ENCODE measurements at regions not wholly inside any gene's neighbourhood (a gene's known extent, or its start where the extent isn't known, plus 50 kb on each side); places are given as distances from the start of the nearest gene placed in this dataset.

DNA sequence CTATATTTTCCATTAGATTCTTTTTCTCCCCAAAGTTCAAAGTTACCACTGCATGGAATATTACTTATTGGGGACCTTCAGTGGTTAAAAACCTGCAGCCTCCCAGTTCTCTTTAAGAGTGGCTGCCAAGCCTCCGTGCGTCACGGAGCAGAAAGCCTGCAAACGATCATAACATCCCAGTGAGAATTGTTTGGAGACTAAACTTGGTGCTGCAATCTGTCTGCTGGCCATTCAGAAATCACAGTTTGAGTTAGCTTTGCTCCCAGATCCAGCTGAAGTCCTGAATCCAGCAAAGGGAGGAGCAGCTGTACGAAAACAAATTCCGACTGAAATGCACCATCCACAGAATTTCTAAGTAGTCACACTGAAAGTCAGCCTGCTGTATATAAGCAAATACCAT is 213.5 kb upstream of the PDE10A start (continued):
- TF ChIP-seq ATF2 (CRISPR knock-in tag; IDR thresholded peaks at IDR 0.05; ENCODE audit: borderline replicate concordance, low read depth) (no peak), PRRX2 (CRISPR knock-in tag; IDR thresholded peaks at IDR 0.05) (no peak), CREM (CRISPR knock-in tag; IDR thresholded peaks at IDR 0.05) (no peak), E2F5 (CRISPR knock-in tag; IDR thresholded peaks at IDR 0.05) (no peak), USF2 (CRISPR knock-in tag; IDR thresholded peaks at IDR 0.05) (no peak), ZSCAN18 (CRISPR knock-in tag; IDR thresholded peaks at IDR 0.05) (no peak), GABPB1 (CRISPR knock-in tag; IDR thresholded peaks at IDR 0.05) (no peak), JUN (CRISPR knock-in tag; IDR thresholded peaks at IDR 0.05) (no peak)
- TF ChIP-seq, protein P1, sequence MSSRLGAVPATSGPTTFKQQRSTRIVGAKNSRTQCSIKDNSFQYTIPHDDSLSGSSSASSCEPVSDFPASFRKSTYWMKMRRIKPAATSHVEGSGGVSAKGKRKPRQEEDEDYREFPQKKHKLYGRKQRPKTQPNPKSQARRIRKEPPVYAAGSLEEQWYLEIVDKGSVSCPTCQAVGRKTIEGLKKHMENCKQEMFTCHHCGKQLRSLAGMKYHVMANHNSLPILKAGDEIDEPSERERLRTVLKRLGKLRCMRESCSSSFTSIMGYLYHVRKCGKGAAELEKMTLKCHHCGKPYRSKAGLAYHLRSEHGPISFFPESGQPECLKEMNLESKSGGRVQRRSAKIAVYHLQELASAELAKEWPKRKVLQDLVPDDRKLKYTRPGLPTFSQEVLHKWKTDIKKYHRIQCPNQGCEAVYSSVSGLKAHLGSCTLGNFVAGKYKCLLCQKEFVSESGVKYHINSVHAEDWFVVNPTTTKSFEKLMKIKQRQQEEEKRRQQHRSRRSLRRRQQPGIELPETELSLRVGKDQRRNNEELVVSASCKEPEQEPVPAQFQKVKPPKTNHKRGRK (CRISPR knock-in tag; IDR thresholded peaks at IDR 0.05; ENCODE audit: borderline replicate concordance): no peak

- no peak for ATAC-seq
- CTCF ChIA-PET: no interaction called here
- H3K27me3 Mint-ChIP-seq (ENCODE audit: low read depth): peaks cover 4% of the 10 kb centered on the region
Measured at GRCh38 chr6:165875946-165876345, 212.9 kb upstream of the PDE10A start.

More at GRCh38 chr6:165875946-165876345, 212.9 kb upstream of the PDE10A start:
- Mint-ChIP-seq H3K27ac (no peak overlapping the region), H3K4me1 (no peaks in the 10 kb centered on the region), H3K9me3 (peaks cover 21% of the 10 kb centered on the region), H3K4me3 (no peak overlapping the region), H3K36me3 (peaks cover 3% of the 10 kb centered on the region; the same call in 1 of the 2 replicates)
- POLR2A ChIA-PET: no interaction called here
- TF ChIP-seq ZNF416 (CRISPR knock-in tag; IDR thresholded peaks at IDR 0.05) (no peak), ZBTB21 (CRISPR knock-in tag; IDR thresholded peaks at IDR 0.05; ENCODE audit: borderline replicate concordance) (no peak), FOXP4 (CRISPR knock-in tag; IDR thresholded peaks at IDR 0.05) (no peak)
- TF ChIP-seq, protein P2, sequence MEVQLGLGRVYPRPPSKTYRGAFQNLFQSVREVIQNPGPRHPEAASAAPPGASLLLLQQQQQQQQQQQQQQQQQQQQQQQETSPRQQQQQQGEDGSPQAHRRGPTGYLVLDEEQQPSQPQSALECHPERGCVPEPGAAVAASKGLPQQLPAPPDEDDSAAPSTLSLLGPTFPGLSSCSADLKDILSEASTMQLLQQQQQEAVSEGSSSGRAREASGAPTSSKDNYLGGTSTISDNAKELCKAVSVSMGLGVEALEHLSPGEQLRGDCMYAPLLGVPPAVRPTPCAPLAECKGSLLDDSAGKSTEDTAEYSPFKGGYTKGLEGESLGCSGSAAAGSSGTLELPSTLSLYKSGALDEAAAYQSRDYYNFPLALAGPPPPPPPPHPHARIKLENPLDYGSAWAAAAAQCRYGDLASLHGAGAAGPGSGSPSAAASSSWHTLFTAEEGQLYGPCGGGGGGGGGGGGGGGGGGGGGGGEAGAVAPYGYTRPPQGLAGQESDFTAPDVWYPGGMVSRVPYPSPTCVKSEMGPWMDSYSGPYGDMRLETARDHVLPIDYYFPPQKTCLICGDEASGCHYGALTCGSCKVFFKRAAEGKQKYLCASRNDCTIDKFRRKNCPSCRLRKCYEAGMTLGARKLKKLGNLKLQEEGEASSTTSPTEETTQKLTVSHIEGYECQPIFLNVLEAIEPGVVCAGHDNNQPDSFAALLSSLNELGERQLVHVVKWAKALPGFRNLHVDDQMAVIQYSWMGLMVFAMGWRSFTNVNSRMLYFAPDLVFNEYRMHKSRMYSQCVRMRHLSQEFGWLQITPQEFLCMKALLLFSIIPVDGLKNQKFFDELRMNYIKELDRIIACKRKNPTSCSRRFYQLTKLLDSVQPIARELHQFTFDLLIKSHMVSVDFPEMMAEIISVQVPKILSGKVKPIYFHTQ (CRISPR knock-in tag; IDR thresholded peaks at IDR 0.05): no peak
- TF ChIP-seq, protein P3, sequence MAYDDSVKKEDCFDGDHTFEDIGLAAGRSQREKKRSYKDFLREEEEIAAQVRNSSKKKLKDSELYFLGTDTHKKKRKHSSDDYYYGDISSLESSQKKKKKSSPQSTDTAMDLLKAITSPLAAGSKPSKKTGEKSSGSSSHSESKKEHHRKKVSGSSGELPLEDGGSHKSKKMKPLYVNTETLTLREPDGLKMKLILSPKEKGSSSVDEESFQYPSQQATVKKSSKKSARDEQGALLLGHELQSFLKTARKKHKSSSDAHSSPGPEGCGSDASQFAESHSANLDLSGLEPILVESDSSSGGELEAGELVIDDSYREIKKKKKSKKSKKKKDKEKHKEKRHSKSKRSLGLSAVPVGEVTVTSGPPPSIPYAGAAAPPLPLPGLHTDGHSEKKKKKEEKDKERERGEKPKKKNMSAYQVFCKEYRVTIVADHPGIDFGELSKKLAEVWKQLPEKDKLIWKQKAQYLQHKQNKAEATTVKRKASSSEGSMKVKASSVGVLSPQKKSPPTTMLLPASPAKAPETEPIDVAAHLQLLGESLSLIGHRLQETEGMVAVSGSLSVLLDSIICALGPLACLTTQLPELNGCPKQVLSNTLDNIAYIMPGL (CRISPR knock-in tag; IDR thresholded peaks at IDR 0.05): no peak
- TF ChIP-seq, protein P4, sequence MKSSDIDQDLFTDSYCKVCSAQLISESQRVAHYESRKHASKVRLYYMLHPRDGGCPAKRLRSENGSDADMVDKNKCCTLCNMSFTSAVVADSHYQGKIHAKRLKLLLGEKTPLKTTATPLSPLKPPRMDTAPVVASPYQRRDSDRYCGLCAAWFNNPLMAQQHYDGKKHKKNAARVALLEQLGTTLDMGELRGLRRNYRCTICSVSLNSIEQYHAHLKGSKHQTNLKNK (CRISPR knock-in tag; IDR thresholded peaks at IDR 0.05): no peak
- no peak for DNase-seq (ENCODE audit: low spot score)
